Erythroblast (primary cell): ENCODE measurements at regions not wholly inside any gene's neighbourhood (a gene's known extent, or its start where the extent isn't known, plus 50 kb on each side); places are given as distances from the start of the nearest gene placed in this dataset.

ENCODE experiments used
- DNase-seq, 2 experiments: peaks; one replicate each; lab custom pipeline; 2025; lab: John Stamatoyannopoulos, UW
- GATA1 ChIP-seq: IDR thresholded peaks from 2 replicates; pipeline ENCODE4 v1.6.1; 2011; ENCODE audit warnings: low read depth, mild to moderate bottlenecking, control low read depth, low read length, moderate library complexity
- POLR2A ChIP-seq: IDR thresholded peaks from 2 replicates; pipeline ENCODE4 v1.6.1; 2011; ENCODE audit warnings: mild to moderate bottlenecking, low read length

GRCh38 chr5:173786286-173787187 lies 101.6 kb upstream of the CPEB4 start:
- TF ChIP-seq POLR2A: no peak
- no peak for TF ChIP-seq GATA1
- DNase-seq: peak; percentile 43 to 63

- DNase-seq: peak in 1 of 2 experiments; percentile 52
- TF ChIP-seq GATA1: no peak
- no peak for TF ChIP-seq POLR2A
These were observed 98.9 kb upstream of the CPEB4 start for GRCh38 chr5:173789031-173789920.

- TF ChIP-seq GATA1 (no peak), POLR2A (no peak)
- no peak for DNase-seq
These were observed 97.9 kb upstream of the CPEB4 start for GRCh38 chr5:173790177-173790719.

- DNase-seq: no peak
- TF ChIP-seq POLR2A: no peak
- no peak for TF ChIP-seq GATA1
These were observed 97.2 kb upstream of the CPEB4 start for GRCh38 chr5:173790836-173791546.

- no peak for TF ChIP-seq GATA1
- TF ChIP-seq POLR2A: no peak
- no peak for DNase-seq
These were observed 96.3 kb upstream of the CPEB4 start for GRCh38 chr5:173791878-173792277.

- no peak for DNase-seq
- TF ChIP-seq GATA1 (no peak), POLR2A (no peak)
These were observed 95.2 kb upstream of the CPEB4 start for GRCh38 chr5:173792781-173793547.

GRCh38 chr5:173793648-173794548 lies 94.3 kb upstream of the CPEB4 start:
- TF ChIP-seq GATA1 (no peak), POLR2A (no peak)
- no peak for DNase-seq

GRCh38 chr5:173794901-173795416 lies 93.2 kb upstream of the CPEB4 start:
- no peak for DNase-seq
- TF ChIP-seq GATA1 (no peak), POLR2A (no peak)

GRCh38 chr5:173795601-173796000 lies 92.5 kb upstream of the CPEB4 start:
- DNase-seq: no peak
- TF ChIP-seq POLR2A: no peak
- no peak for TF ChIP-seq GATA1

GRCh38 chr5:173796721-173797495 lies 91.2 kb upstream of the CPEB4 start:
- peak in 1 of 2 experiments; percentile 34 for DNase-seq

GRCh38 chr5:173798127-173798810 lies 89.9 kb upstream of the CPEB4 start:
- no peak for TF ChIP-seq POLR2A
- TF ChIP-seq GATA1: no peak
- no peak for DNase-seq

More at GRCh38 chr5:173796721-173797495, 91.2 kb upstream of the CPEB4 start:
- TF ChIP-seq POLR2A (no peak), GATA1 (no peak)
